HCT116 (cell line): ENCODE measurements at regions not wholly inside any gene's neighbourhood (a gene's known extent, or its start where the extent isn't known, plus 50 kb on each side); places are given as distances from the start of the nearest gene placed in this dataset.

ENCODE experiments used
- ATF3 ChIP-seq: IDR thresholded peaks from 2 replicates; pipeline ENCODE4 v1.6.1; 2012
- CEBPB ChIP-seq: IDR thresholded peaks from 2 replicates; pipeline ENCODE4 v1.6.1; 2012; ENCODE audit warnings: low read depth
- CTCF ChIP-seq, 3 experiments: fragments of 200-600 bp in 1 of 3; sonication (generic) in 1 of 3; IDR thresholded peaks in 2 of 3; conservative IDR thresholded peaks in 1 of 3; 2 replicates each; pipeline ENCODE4 v1.5.1; 2012 to 2017; ENCODE audit warnings: low read depth in 2 of 3, low read length in 2 of 3, antibody characterized with exemption in 1 of 3, borderline replicate concordance in 1 of 3, control low read depth in 1 of 3, mild to moderate bottlenecking in 1 of 3, mixed read lengths in 1 of 3, mixed run types in 1 of 3, moderate library complexity in 1 of 3; ENCODE audit not compliant: insufficient read depth in 1 of 3
- EZH2 ChIP-seq: fragments of 200-600 bp; sonication (generic); IDR thresholded peaks from 2 replicates; pipeline ENCODE4 v1.6.1; 2017; ENCODE audit warnings: antibody characterized with exemption, mixed run types
- POLR2A ChIP-seq: IDR thresholded peaks from 2 replicates; pipeline ENCODE4 v1.7.0; 2011; ENCODE audit warnings: borderline replicate concordance; ENCODE audit not compliant: insufficient read depth, insufficient read length; ENCODE audit errors: extremely low read depth
- POLR2AphosphoS5 ChIP-seq: IDR thresholded peaks from 2 replicates; pipeline ENCODE4 v1.6.1; 2011; ENCODE audit warnings: mild to moderate bottlenecking, low read depth, low read length, moderate library complexity
- REST ChIP-seq: IDR thresholded peaks from 2 replicates; pipeline ENCODE4 v1.6.1; 2012; ENCODE audit warnings: low read depth
- TCF7L2 ChIP-seq: IDR thresholded peaks from 2 replicates; pipeline ENCODE4 v1.7.0; 2011; ENCODE audit warnings: borderline replicate concordance, inconsistent platforms; ENCODE audit not compliant: insufficient read depth, insufficient read length; ENCODE audit errors: extremely low read depth
- YY1 ChIP-seq: IDR thresholded peaks from 2 replicates; pipeline ENCODE4 v1.6.1; 2011; ENCODE audit warnings: low read length, low read depth, moderate library complexity, mild to moderate bottlenecking; ENCODE audit not compliant: insufficient replicate concordance; ENCODE audit errors: extremely low read depth

- no peak for TF ChIP-seq CTCF (IDR thresholded peaks at IDR 0.05 in 2 of 3, conservative IDR thresholded peaks at IDR 0.05 in 1 of 3; ENCODE audit: borderline replicate concordance in 1 of 3, insufficient read depth in 1 of 3, low read depth in 2 of 3, low read length in 2 of 3)
- no peak for TF ChIP-seq POLR2A
- TF ChIP-seq EZH2, result no peak
- TF ChIP-seq REST, result no peak
- no peak for TF ChIP-seq ATF3
- TF ChIP-seq POLR2AphosphoS5, result no peak
- TF ChIP-seq YY1, result no peak
- TF ChIP-seq CEBPB, result no peak
- TF ChIP-seq TCF7L2, result no peak
Measured at GRCh38 chr11:110000031-110000502, 93.1 kb upstream of the ZC3H12C start.
